ENCODE measurements at regions not wholly inside any gene's neighbourhood (a gene's known extent, or its start where the extent isn't known, plus 50 kb on each side); places are given as distances from the start of the nearest gene placed in this dataset.
"Not testable (repeated sequence)": the region's sequence is repeated elsewhere in the genome, so short reads cannot be mapped to it uniquely, and the experiment has no call there.

- no peaks in the 10 kb centered on the region for H3K36me3 ChIP-seq (ENCODE audit: control insufficient read depth in 3 of 3, insufficient read depth in 3 of 3, low read length in 3 of 3)
- no peak overlapping the region for H3K27ac ChIP-seq (ENCODE audit: low read depth, low read length)
- H3K4me1 ChIP-seq (ENCODE audit: control insufficient read depth in 3 of 3, insufficient read depth in 3 of 3, low read length in 3 of 3) = peaks cover 0 to 11% (median 6%) of the 10 kb centered on the region in 3 donors
- H3K9me3 ChIP-seq (ENCODE audit: control insufficient read depth in 3 of 3, low read length in 3 of 3) = peaks cover 0 to 4% (median 2%) of the 10 kb centered on the region in 3 donors
- no peak overlapping the region for H3K4me3 ChIP-seq (ENCODE audit: low read length in 3 of 3)
- H3K9ac ChIP-seq (ENCODE audit: low read depth in 1 of 3, low read length in 3 of 3) = no peak overlapping the region
- peaks cover 0 to 30% (median 6%) of the 10 kb centered on the region in 3 donors for H3K27me3 ChIP-seq (ENCODE audit: control insufficient read depth in 3 of 3, insufficient read depth in 3 of 3, low read length in 3 of 3)
Observed at GRCh38 chr6:167747645-167748044, 79.1 kb upstream of the AFDN start.

- H3K36me3 ChIP-seq (ENCODE audit: control insufficient read depth in 3 of 3, insufficient read depth in 3 of 3, low read length in 3 of 3) = no peaks in the 10 kb centered on the region
- peaks cover 0 to 4% (median 2%) of the 10 kb centered on the region in 3 donors for H3K9me3 ChIP-seq (ENCODE audit: control insufficient read depth in 3 of 3, low read length in 3 of 3)
- no peak overlapping the region for H3K27ac ChIP-seq (ENCODE audit: low read depth, low read length)
- no peak overlapping the region for H3K9ac ChIP-seq (ENCODE audit: low read depth in 1 of 3, low read length in 3 of 3)
- no peak overlapping the region for H3K4me3 ChIP-seq (ENCODE audit: low read length in 3 of 3)
- peaks cover 0 to 11% (median 6%) of the 10 kb centered on the region in 3 donors for H3K4me1 ChIP-seq (ENCODE audit: control insufficient read depth in 3 of 3, insufficient read depth in 3 of 3, low read length in 3 of 3)
- H3K27me3 ChIP-seq (ENCODE audit: control insufficient read depth in 3 of 3, insufficient read depth in 3 of 3, low read length in 3 of 3) = peaks cover 0 to 27% (median 6%) of the 10 kb centered on the region in 3 donors
Observed at GRCh38 chr6:167748046-167748445, 78.7 kb upstream of the AFDN start.

GRCh38 chr6:167748458-167749379 is 78.0 kb upstream of the AFDN start:
- no peak overlapping the region for H3K4me3 ChIP-seq (ENCODE audit: low read length in 3 of 3)
- no peaks in the 10 kb centered on the region for H3K36me3 ChIP-seq (ENCODE audit: control insufficient read depth in 3 of 3, insufficient read depth in 3 of 3, low read length in 3 of 3)
- no peak overlapping the region for H3K9ac ChIP-seq (ENCODE audit: low read depth in 1 of 3, low read length in 3 of 3)
- H3K4me1 ChIP-seq (ENCODE audit: control insufficient read depth in 3 of 3, insufficient read depth in 3 of 3, low read length in 3 of 3) = peaks cover 0 to 11% (median 6%) of the 10 kb centered on the region in 3 donors
- H3K9me3 ChIP-seq (ENCODE audit: control insufficient read depth in 3 of 3, low read length in 3 of 3) = peaks cover 0 to 2% (median 2%) of the 10 kb centered on the region in 3 donors
- H3K27ac ChIP-seq (ENCODE audit: low read depth, low read length) = no peak overlapping the region
- peaks cover 0 to 26% (median 6%) of the 10 kb centered on the region in 3 donors for H3K27me3 ChIP-seq (ENCODE audit: control insufficient read depth in 3 of 3, insufficient read depth in 3 of 3, low read length in 3 of 3)

- Histone ChIP-seq H3K27ac (ENCODE audit: low read depth, low read length) (no peak overlapping the region), H3K9ac (ENCODE audit: low read depth in 1 of 3, low read length in 3 of 3) (no peak overlapping the region), H3K36me3 (ENCODE audit: control insufficient read depth in 3 of 3, insufficient read depth in 3 of 3, low read length in 3 of 3) (no peaks in the 10 kb centered on the region), H3K4me1 (ENCODE audit: control insufficient read depth in 3 of 3, insufficient read depth in 3 of 3, low read length in 3 of 3) (peaks cover 0 to 11% (median 3%) of the 10 kb centered on the region in 3 donors), H3K4me3 (ENCODE audit: low read length in 3 of 3) (no peak overlapping the region), H3K27me3 (ENCODE audit: control insufficient read depth in 3 of 3, insufficient read depth in 3 of 3, low read length in 3 of 3) (peaks cover 0 to 10% (median 0%) of the 10 kb centered on the region in 3 donors), H3K9me3 (ENCODE audit: control insufficient read depth in 3 of 3, low read length in 3 of 3) (no peaks in the 10 kb centered on the region)
Observed at GRCh38 chr6:167750956-167751358, 75.8 kb upstream of the AFDN start.

GRCh38 chr6:167751579-167752115 is 75.1 kb upstream of the AFDN start:
- Histone ChIP-seq H3K9me3 (ENCODE audit: control insufficient read depth in 3 of 3, low read length in 3 of 3) (no peaks in the 10 kb centered on the region), H3K4me3 (ENCODE audit: low read length in 3 of 3) (no peak overlapping the region), H3K27me3 (ENCODE audit: control insufficient read depth in 3 of 3, insufficient read depth in 3 of 3, low read length in 3 of 3) (peaks cover 0 to 10% (median 0%) of the 10 kb centered on the region in 3 donors), H3K9ac (ENCODE audit: low read depth in 1 of 3, low read length in 3 of 3) (no peak overlapping the region), H3K27ac (ENCODE audit: low read depth, low read length) (no peak overlapping the region), H3K4me1 (ENCODE audit: control insufficient read depth in 3 of 3, insufficient read depth in 3 of 3, low read length in 3 of 3) (peaks cover 0 to 11% (median 2%) of the 10 kb centered on the region in 3 donors), H3K36me3 (ENCODE audit: control insufficient read depth in 3 of 3, insufficient read depth in 3 of 3, low read length in 3 of 3) (no peaks in the 10 kb centered on the region)

GRCh38 chr6:167753281-167753680 is 73.4 kb upstream of the AFDN start:
- not testable (repeated sequence) for H3K9me3 ChIP-seq (ENCODE audit: control insufficient read depth in 3 of 3, low read length in 3 of 3); H3K36me3 ChIP-seq (ENCODE audit: control insufficient read depth in 3 of 3, insufficient read depth in 3 of 3, low read length in 3 of 3); H3K4me3 ChIP-seq (ENCODE audit: low read length in 3 of 3); H3K9ac ChIP-seq (ENCODE audit: low read depth in 1 of 3, low read length in 3 of 3); H3K27ac ChIP-seq (ENCODE audit: low read depth, low read length); H3K27me3 ChIP-seq (ENCODE audit: control insufficient read depth in 3 of 3, insufficient read depth in 3 of 3, low read length in 3 of 3)
- H3K4me1 ChIP-seq (ENCODE audit: control insufficient read depth in 3 of 3, insufficient read depth in 3 of 3, low read length in 3 of 3) = peaks cover 0 to 11% (median 0%) of the 10 kb centered on the region in 3 donors

GRCh38 chr6:167754691-167755090 is 72.0 kb upstream of the AFDN start:
- Histone ChIP-seq H3K9me3 (ENCODE audit: control insufficient read depth in 3 of 3, low read length in 3 of 3) (no peaks in the 10 kb centered on the region), H3K27me3 (ENCODE audit: control insufficient read depth in 3 of 3, insufficient read depth in 3 of 3, low read length in 3 of 3) (peaks cover 0 to 7% (median 0%) of the 10 kb centered on the region in 3 donors), H3K4me1 (ENCODE audit: control insufficient read depth in 3 of 3, insufficient read depth in 3 of 3, low read length in 3 of 3) (peaks cover 0 to 11% (median 0%) of the 10 kb centered on the region in 3 donors), H3K36me3 (ENCODE audit: control insufficient read depth in 3 of 3, insufficient read depth in 3 of 3, low read length in 3 of 3) (no peaks in the 10 kb centered on the region), H3K9ac (ENCODE audit: low read depth in 1 of 3, low read length in 3 of 3) (no peak overlapping the region), H3K27ac (ENCODE audit: low read depth, low read length) (no peak overlapping the region), H3K4me3 (ENCODE audit: low read length in 3 of 3) (no peak overlapping the region)

- Histone ChIP-seq H3K27me3 (ENCODE audit: control insufficient read depth in 3 of 3, insufficient read depth in 3 of 3, low read length in 3 of 3) (peaks cover 0 to 7% (median 0%) of the 10 kb centered on the region in 3 donors), H3K9me3 (ENCODE audit: control insufficient read depth in 3 of 3, low read length in 3 of 3) (no peaks in the 10 kb centered on the region), H3K4me1 (ENCODE audit: control insufficient read depth in 3 of 3, insufficient read depth in 3 of 3, low read length in 3 of 3) (peaks cover 0 to 10% (median 0%) of the 10 kb centered on the region in 3 donors), H3K36me3 (ENCODE audit: control insufficient read depth in 3 of 3, insufficient read depth in 3 of 3, low read length in 3 of 3) (no peaks in the 10 kb centered on the region), H3K27ac (ENCODE audit: low read depth, low read length) (no peak overlapping the region), H3K9ac (ENCODE audit: low read depth in 1 of 3, low read length in 3 of 3) (no peak overlapping the region), H3K4me3 (ENCODE audit: low read length in 3 of 3) (no peak overlapping the region)
Observed at GRCh38 chr6:167755461-167755860, 71.2 kb upstream of the AFDN start.

GRCh38 chr6:167756597-167756996 is 70.1 kb upstream of the AFDN start:
- peaks cover 0 to 7% (median 0%) of the 10 kb centered on the region in 3 donors for H3K27me3 ChIP-seq (ENCODE audit: control insufficient read depth in 3 of 3, insufficient read depth in 3 of 3, low read length in 3 of 3)
- no peak overlapping the region for H3K9ac ChIP-seq (ENCODE audit: low read depth in 1 of 3, low read length in 3 of 3)
- no peak overlapping the region for H3K4me3 ChIP-seq (ENCODE audit: low read length in 3 of 3)
- no peaks in the 10 kb centered on the region for H3K36me3 ChIP-seq (ENCODE audit: control insufficient read depth in 3 of 3, insufficient read depth in 3 of 3, low read length in 3 of 3)
- H3K4me1 ChIP-seq (ENCODE audit: control insufficient read depth in 3 of 3, insufficient read depth in 3 of 3, low read length in 3 of 3) = peaks cover 0 to 9% (median 9%) of the 10 kb centered on the region in 3 donors
- no peak overlapping the region for H3K27ac ChIP-seq (ENCODE audit: low read depth, low read length)
- no peaks in the 10 kb centered on the region for H3K9me3 ChIP-seq (ENCODE audit: control insufficient read depth in 3 of 3, low read length in 3 of 3)

GRCh38 chr6:167757249-167757648 is 69.5 kb upstream of the AFDN start:
- H3K4me3 ChIP-seq (ENCODE audit: low read length in 3 of 3) = no peak overlapping the region
- H3K27me3 ChIP-seq (ENCODE audit: control insufficient read depth in 3 of 3, insufficient read depth in 3 of 3, low read length in 3 of 3) = peaks cover 0 to 7% (median 0%) of the 10 kb centered on the region in 3 donors
- H3K36me3 ChIP-seq (ENCODE audit: control insufficient read depth in 3 of 3, insufficient read depth in 3 of 3, low read length in 3 of 3) = no peaks in the 10 kb centered on the region
- H3K9ac ChIP-seq (ENCODE audit: low read depth in 1 of 3, low read length in 3 of 3) = no peak overlapping the region
- H3K27ac ChIP-seq (ENCODE audit: low read depth, low read length) = no peak overlapping the region
- H3K9me3 ChIP-seq (ENCODE audit: control insufficient read depth in 3 of 3, low read length in 3 of 3) = no peaks in the 10 kb centered on the region
- H3K4me1 ChIP-seq (ENCODE audit: control insufficient read depth in 3 of 3, insufficient read depth in 3 of 3, low read length in 3 of 3) = peaks cover 0 to 9% (median 9%) of the 10 kb centered on the region in 3 donors

Measured in skeletal muscle tissue (tissue), 3 donors.